Non-pigmented ciliary epithelial cell (primary cell): ENCODE measurements at regions not wholly inside any gene's neighbourhood (a gene's known extent, or its start where the extent isn't known, plus 50 kb on each side); places are given as distances from the start of the nearest gene placed in this dataset.
"Not testable (repeated sequence)": the region's sequence is repeated elsewhere in the genome, so short reads cannot be mapped to it uniquely, and the experiment has no call there.

ENCODE experiments used
- DNase-seq: peaks from one replicate; pipeline ENCODE4 v3.0.0-alpha.2; 2010; ENCODE audit warnings: low read depth

- peak; percentile 18 for DNase-seq
Observed at GRCh38 chr11:33970984-33971466, 79.1 kb upstream of the LMO2 start.

DNA sequence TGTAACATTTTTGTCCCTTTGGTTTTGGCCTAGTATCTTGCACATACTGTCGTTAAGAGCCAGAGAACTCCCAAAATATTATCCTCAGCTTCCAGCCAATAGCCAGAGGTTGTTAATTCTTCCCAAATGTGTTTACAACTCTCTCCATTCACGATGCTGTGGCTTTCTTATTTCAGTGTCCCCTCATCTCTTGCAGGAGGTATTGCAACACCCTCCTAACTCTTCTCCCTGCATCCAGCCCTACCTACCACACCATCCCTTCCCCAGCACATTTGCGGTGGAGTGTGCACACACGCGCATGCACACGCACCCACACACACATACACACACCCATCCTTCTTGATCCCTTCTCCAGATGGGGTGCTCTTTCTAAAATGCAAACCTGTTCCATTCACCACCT is 75.6 kb upstream of the LMO2 start:
- DNase-seq = no peak

DNA sequence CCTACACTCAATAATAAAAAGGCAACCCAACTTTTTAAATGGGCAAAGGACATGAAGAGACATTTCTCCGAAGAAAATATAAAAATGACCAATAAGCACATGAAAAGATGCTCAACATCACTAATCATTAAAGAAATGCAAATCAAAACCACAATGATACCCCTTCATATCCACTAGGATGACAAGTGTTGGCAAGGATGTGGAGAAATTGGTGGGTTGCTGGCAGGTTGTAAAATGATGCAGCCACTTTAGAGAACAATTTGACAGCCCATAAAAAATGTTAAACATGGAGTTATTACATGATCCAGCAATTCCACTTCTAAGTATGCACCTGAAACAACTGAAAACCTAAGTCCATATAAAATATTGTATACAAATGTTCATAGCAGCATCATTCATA is 73.2 kb upstream of the LMO2 start:
- no peak for DNase-seq

DNA sequence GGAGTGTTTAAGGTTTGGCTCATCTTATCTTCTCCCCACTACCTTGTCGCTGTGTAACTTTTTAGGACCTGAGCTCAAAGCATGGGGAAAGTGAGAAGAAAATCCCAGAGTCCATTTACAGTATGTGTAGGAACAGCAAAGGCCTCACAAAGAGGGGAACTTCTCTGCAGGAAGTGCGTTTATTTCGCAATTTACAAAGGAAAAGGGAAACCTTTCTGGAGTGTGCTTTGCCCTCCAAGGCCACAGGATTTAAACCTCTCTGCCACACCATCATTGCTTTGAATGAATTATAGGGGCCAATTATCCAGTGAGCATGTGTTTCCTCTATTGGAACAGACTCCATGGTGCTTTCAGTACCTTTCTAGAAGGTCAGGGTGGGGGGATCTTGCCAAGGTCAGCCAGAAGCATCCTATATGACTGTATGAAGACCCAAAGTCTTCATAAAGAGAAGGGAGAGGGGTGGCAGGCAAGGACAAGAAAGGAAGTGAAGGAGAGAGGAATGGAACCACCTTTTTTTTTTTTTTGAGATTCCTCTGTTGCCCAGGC is 68.1 kb upstream of the LMO2 start:
- DNase-seq = no peak

DNA sequence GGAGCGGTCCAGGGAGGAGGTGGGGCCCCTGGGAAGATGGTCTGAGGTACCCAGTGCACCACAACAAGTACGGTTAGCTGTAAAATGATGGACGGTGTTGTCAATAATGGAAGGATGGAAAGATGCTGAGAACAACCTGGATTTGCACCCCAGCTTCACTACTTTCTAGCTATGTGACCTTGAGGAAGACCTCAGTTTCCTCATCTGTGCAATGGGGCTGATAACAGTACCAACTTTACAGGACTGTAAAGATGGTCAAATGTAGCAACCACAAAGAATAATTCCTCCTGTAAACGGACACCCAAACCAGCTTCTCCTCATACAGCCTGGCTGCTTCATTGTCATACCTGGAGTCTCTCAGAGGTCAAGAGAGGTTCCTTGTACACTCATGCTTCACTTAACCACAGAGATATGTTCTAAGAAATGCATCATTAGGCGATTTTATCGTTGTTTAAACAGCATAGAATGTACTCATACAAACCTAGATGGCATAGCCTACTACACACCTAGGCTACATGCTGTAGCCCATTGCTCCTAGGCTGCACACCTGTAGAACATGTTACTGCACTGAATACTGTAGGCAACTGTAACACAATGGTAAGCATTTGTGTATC is 65.5 kb upstream of the LMO2 start:
- DNase-seq = no peak

DNA sequence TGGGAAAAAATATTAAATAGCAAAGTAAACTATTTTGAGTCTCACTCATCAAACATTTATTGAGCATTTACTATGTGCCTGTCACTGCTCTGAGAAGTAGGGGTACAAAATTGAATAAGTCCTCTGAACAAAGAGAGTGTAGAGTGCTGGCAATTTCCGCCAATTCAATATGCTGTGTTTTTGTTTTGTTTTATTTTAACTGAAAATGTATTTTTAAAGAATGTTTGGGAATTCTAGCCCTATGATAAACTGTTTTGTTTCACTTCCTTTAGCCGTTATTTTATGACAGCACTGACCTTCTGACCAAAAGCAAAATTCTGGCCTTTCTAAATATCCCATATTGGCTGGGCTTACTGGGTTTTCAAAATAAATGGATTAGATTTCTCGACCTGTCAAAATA is 64.7 kb upstream of the LMO2 start:
- no peak for DNase-seq

GRCh38 chr11:33953289-33953688 is 61.4 kb upstream of the LMO2 start:
- no peak for DNase-seq

DNA sequence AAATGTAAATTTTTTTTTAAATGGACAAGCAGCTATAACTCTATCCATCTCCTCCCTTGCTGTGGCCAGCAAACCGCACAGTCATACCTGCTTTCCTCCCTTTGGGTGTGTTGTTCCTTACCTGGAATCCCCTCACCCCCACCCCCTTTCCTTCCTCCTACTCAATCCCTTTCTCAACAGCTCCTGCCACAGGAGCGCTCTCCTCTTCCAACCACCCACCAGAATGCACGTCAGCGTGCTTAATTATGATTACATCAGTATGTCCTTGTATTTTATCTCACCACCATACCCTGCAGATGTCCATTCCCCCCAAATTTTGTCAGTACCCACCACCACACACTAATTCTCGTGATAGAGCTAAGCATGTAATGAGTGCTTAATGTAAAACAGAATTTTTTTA is 60.9 kb upstream of the LMO2 start:
- DNase-seq = no peak

- DNase-seq = no peak
Observed at GRCh38 chr11:33949252-33949913, 57.5 kb upstream of the LMO2 start.

GRCh38 chr11:33948494-33948893 is 56.6 kb upstream of the LMO2 start:
- DNase-seq = no peak

DNA sequence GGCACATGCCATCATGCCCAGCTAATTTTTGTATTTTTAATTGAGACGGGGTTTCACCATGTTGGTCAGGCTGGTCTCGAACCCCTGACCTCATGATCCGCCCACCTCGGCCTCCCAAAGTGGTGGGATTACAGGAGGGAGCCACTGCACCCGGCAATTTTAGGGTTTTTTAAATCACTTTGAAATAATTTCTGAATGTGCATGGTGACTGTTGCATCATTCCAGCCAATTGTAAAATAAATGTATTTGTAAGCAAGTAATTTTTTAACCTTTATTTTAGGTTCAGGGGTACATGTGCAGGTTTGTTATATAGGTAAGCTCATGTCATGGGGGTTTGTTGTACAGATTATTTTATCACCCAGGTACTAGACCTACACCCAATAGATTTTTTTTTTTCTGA is 56.0 kb upstream of the LMO2 start:
- DNase-seq = not testable (repeated sequence)

DNA sequence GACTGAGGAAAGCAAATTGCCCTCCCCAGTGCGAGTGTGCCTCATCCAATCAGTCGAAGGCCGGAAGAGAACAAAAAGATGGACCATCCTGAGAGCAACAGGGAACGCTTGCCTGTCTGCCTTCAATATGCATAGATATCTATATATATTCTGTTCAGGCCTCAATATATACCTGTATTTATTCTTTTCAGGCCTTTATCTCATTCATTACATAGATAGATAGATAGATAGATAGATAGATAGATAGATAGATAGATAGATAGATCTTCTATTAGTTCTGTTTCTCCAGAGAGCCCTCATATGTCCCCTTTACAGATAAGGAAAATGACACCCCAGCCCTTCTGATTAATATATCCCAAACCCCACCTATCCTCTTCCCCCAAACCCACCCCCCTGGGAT is 55.1 kb upstream of the LMO2 start:
- no peak for DNase-seq

- no peak for DNase-seq
Observed at GRCh38 chr11:33945481-33946268, 53.8 kb upstream of the LMO2 start.

- DNase-seq = no peak
Observed at GRCh38 chr11:33944693-33945424, 53.0 kb upstream of the LMO2 start.

DNA sequence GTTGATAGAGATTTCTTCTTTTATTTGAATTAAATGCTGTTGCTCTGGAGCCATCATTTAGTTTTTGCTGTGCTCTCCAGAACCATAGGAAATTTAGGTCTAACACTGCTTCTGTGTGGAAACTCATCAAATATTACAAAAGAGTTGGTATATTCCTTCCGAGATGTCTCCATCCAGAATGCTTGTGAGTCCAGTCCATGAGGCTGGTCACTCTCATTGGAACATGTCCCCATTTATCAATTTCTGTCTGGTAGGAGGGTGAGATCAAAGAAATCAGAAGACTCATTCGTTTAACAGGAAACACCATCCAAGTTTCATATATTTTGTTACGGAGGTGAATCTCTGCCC is 52.4 kb upstream of the LMO2 start:
- DNase-seq = no peak

DNA sequence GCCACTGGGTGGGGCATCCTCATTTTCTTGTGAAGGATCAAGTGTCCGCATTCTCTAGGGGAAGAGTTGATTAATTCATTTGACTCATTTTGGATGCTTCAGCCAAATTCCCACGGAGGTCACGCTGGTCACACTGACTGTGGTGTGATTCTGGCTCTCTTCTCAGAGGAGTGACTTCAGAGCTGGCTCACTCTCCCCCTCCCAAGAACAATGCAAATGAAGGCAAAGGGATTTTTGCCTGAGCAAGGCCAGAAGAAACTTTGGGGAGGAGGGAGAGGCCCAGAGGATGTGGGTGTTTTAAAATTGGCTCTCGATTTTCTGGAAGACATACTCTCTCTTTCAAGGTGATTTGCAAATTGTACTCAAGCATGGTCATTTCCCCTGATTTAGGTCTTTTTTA is 51.1 kb upstream of the LMO2 start:
- peak; percentile 30 for DNase-seq

GRCh38 chr11:33941637-33942160 is 49.8 kb upstream of the LMO2 start:
- DNase-seq = no peak
